Stimulated activated CD4-positive, alpha-beta T cell treated with anti-CD3 and anti-CD28 coated beads, TNF-alpha, amount 100 ng/mL, for 48 hours (primary cell): ENCODE measurements at regions not wholly inside any gene's neighbourhood (a gene's known extent, or its start where the extent isn't known, plus 50 kb on each side); places are given as distances from the start of the nearest gene placed in this dataset.

Source experiments
- DNase-seq, 3 donors: peaks; one replicate each; pipeline ENCODE4 v3.0.0-alpha.2; 2020; ENCODE audit warnings: low read depth in 3 of 3

DNA sequence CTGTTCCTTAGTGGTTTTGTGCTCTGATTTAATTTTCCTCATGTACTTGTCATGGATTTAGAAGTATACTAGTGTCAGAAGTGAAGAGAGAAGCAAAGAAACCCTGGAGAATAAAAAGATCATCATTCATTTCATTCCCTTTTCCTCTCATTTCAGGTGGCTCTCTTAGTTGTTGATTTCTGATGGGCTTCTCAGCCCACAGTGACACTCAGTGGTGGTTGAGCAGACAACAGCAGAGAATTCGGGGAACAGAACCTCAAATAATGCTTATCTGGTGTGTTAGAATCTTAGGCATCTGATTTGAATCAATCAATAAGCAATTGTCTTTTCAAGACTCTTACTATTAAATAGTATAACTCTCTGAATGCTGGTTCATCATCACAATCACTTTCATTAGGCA lies 1289.4 kb downstream of the FAM181B start:
- DNase-seq: no peak

DNA sequence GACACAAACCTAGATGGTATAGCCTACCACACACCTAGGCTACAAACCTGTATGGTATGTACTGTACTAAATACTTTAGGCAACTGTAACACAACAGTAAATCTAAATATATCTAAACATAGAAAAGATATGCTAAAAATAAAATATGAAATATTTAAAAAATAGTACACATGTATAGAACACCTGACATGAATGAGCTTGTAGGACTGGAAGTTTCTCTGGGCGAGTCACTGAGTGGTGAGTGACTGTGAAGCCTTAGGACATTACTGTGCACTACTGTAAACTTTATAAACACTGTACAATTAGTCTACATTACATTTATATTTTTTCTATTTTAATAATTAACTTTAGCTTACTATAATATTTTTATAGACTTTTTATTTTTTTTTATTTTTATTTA lies 1301.3 kb downstream of the FAM181B start:
- DNase-seq: no peak

GRCh38 chr11:81424822-81425221 lies 1308.8 kb downstream of the FAM181B start:
- DNase-seq: no peak

DNA sequence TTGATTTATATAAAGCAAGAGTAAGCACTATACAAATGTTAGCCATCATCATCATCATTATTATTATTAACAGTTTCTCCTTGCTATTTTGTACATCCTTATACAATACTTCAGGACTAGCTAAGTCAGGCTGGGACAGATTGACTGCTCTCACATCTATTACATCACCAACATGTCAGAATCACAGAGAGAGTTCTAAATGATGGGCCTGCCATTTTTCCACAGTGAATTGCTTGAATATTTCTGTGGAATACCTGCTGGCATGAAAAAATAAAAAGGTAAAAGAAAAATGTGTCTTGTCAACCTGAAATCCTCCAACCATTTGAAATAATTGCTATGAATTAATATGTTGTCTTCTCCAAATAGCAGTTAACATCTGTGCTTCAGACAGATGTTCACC lies 1311.3 kb downstream of the FAM181B start:
- no peak for DNase-seq

DNA sequence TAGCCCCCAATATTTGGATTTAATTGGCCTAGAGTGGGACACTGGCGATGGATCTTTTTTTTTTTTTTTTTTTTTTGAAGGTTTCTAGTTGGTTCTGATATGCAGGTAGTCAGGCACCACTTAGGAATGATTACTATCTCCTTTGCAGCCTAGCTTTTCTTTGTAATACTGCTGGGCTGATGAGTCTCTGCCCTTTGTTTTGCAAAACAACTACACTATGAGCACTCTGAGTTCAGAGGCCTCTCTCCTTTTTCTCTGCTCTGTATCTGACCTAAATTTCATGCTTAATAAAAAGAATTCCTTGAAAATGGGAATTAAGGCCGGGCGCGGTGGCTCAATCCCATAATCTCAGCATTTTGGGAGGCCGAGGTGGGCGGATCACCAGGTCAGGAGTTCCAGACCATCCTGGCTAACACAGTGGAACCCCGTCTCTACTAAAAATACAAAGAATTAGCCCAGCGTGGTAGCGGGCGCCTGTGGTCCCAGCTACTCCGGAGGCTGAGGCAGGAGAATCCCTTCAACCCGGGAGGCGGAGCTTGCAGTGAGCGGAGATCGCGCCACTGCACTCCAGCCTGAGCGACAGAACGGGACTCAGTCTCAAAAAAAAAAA lies 1312.3 kb downstream of the FAM181B start:
- no peak for DNase-seq

GRCh38 chr11:81420668-81421250 lies 1312.9 kb downstream of the FAM181B start:
- DNase-seq: no peak

GRCh38 chr11:81397316-81397715 lies 1336.3 kb downstream of the FAM181B start:
- DNase-seq: no peak

- DNase-seq: no peak
Measured at GRCh38 chr11:81394311-81394710, 1339.4 kb downstream of the FAM181B start.

- no peak for DNase-seq
Measured at GRCh38 chr11:81388326-81388725, 1345.3 kb downstream of the FAM181B start.

- DNase-seq: no peak
Measured at GRCh38 chr11:81380395-81380794, 1353.3 kb downstream of the FAM181B start.

DNA sequence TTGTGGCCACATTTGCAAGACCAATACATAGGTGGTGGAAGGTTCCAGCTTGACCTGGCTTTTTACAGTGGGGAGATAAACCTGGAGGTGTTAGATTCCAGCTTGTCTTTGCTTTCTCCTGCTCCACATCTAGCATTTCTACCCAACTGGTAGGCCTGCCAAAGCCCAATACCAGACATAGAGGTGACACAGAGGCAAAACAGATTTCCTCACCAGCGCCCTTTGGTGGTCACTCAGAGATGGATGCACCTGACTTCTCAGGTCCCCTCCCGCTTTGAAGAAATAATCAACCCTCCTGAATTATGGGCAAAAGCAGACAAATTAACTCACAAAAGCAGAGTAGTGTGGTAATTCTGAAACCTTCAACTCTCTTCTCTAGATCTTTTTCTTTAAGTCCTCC lies 1356.2 kb downstream of the FAM181B start:
- no peak for DNase-seq

GRCh38 chr11:81373986-81374385 lies 1359.7 kb downstream of the FAM181B start:
- no peak for DNase-seq

GRCh38 chr11:81368192-81368591 lies 1365.5 kb downstream of the FAM181B start:
- DNase-seq: no peak

GRCh38 chr11:81365496-81365895 lies 1368.2 kb downstream of the FAM181B start:
- no peak for DNase-seq

DNA sequence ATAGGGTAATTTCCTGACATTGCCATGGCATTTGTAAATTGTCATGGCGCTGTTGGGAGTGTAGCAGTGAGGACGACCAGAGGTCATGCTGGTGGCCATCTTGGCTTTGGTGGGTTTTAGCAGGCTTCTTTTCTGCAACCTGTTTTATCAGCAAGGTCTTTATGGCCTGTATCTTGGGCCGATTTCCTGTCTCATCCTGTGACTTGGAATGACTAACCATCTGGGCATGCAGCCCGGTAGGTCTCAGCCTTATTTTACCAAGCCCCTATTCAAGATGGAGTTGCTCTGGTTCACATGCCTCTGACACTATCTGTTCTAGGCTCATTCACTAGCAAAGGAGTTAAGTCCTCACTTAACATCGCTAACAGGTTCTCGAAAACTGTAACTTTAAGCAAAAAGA lies 1374.2 kb downstream of the FAM181B start:
- no peak for DNase-seq

GRCh38 chr11:81345609-81346008 lies 1388.1 kb downstream of the FAM181B start:
- DNase-seq: no peak

- DNase-seq: no peak
Measured at GRCh38 chr11:81342966-81343365, 1390.7 kb downstream of the FAM181B start.

- no peak for DNase-seq
Measured at GRCh38 chr11:81340225-81340624, 1393.4 kb downstream of the FAM181B start.

GRCh38 chr11:81339521-81339920 lies 1394.1 kb downstream of the FAM181B start:
- no peak for DNase-seq

DNA sequence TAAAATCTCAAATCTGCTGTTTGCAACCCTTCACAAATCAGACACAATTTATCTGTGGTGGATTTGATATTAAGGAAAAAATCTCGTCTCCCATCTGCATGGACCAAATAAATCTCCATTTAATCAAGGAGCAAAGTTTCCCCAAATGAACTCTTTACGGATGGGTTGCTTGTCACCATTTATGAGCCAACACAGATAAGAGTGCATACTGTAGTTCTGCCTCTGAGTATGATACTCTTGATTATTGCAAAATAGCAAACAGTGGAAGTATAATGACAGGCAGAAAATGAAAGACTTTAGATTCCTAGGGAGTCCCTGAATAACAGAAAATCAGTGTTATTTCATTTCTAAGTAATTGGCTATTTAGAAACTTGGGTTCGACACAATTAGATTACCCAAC lies 1395.9 kb downstream of the FAM181B start:
- no peak for DNase-seq

GRCh38 chr11:81332276-81332675 lies 1401.4 kb downstream of the FAM181B start:
- DNase-seq: no peak

- no peak for DNase-seq
Measured at GRCh38 chr11:81331611-81332235, 1401.9 kb downstream of the FAM181B start.

- DNase-seq: no peak
Measured at GRCh38 chr11:81331088-81331487, 1402.6 kb downstream of the FAM181B start.
